ENCODE measurements at regions not wholly inside any gene's neighbourhood (a gene's known extent, or its start where the extent isn't known, plus 50 kb on each side); places are given as distances from the start of the nearest gene placed in this dataset.
"Not testable (repeated sequence)": the region's sequence is repeated elsewhere in the genome, so short reads cannot be mapped to it uniquely, and the experiment has no call there.

DNA sequence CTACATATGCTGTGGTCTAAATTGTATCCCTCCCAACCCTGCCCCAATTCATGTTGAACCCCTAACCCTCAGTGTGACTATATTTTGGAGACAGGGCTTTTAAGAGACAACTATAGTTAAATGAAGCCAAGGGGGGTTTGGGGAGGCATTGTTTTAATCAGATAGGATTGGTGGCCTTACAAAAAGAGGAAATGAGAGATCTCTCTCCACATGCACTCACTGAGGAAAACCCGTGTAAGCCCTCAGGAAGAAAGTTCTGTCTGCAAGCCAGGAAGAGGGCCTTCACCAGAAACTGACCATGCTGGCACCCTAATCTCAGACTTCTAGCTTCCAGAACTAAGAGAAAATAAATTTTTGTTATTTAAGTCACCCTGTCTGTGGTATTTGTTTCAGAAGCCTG lies 276.7 kb downstream of the KIF20B start:
- TF ChIP-seq, protein P1, sequence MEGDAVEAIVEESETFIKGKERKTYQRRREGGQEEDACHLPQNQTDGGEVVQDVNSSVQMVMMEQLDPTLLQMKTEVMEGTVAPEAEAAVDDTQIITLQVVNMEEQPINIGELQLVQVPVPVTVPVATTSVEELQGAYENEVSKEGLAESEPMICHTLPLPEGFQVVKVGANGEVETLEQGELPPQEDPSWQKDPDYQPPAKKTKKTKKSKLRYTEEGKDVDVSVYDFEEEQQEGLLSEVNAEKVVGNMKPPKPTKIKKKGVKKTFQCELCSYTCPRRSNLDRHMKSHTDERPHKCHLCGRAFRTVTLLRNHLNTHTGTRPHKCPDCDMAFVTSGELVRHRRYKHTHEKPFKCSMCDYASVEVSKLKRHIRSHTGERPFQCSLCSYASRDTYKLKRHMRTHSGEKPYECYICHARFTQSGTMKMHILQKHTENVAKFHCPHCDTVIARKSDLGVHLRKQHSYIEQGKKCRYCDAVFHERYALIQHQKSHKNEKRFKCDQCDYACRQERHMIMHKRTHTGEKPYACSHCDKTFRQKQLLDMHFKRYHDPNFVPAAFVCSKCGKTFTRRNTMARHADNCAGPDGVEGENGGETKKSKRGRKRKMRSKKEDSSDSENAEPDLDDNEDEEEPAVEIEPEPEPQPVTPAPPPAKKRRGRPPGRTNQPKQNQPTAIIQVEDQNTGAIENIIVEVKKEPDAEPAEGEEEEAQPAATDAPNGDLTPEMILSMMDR (IDR thresholded peaks at IDR 0.05; ENCODE audit: extremely low read depth, insufficient read depth, missing control alignments) = no peak
- in situ Hi-C loops (cut with MboI; ENCODE audit: low pct_unique_long_range_greater_than_20kb, low sequenced_read_pairs, unreplicated experiment) = no loop called here
- DNase-seq (ENCODE audit: low spot score) = no peak

DNA sequence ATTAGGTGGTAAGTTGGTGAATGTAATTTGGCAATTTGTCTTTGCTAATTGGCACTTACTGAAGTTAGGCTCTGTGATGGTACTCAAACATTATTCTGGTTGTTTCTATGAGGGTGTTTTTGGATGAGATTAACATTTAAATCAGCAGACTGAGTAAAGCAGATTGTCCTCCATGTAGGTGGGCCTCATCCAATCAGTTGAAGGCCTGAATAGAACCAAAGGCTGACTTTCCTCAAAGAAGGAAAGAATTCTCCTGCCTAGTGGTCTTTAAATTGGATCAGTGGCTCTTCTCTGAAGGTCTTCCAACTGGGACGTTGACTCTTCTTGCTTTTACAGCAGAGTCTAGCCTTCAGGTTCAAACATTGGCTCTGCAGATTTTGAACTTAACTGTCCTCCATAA lies 278.3 kb downstream of the KIF20B start:
- in situ Hi-C loops (cut with MboI; ENCODE audit: low pct_unique_long_range_greater_than_20kb, low sequenced_read_pairs, unreplicated experiment) = no loop called here
- TF ChIP-seq, protein P1 (IDR thresholded peaks at IDR 0.05; ENCODE audit: extremely low read depth, insufficient read depth, missing control alignments) = no peak
- no peak for DNase-seq (ENCODE audit: low spot score)

DNA sequence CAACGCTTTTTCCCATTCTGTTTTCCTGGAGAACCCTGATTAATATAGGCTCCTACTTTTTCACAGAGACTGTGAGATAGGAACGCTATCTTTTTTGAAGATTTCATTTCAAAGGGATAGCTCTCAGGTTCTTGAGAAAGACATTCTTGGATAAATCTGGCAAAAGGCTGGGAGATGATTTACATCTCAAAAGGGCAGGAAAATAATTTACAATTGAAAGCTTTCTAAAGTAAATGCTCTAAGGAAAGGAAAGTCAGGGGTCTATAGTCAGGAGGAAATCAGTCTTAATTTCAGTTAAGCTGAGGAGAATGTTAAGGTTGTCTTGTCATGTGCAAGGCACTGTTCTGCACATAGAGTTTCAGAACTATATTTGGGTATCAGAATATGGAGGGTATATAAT lies 278.8 kb downstream of the KIF20B start:
- TF ChIP-seq, protein P1 (IDR thresholded peaks at IDR 0.05; ENCODE audit: extremely low read depth, insufficient read depth, missing control alignments) = no peak
- DNase-seq (ENCODE audit: low spot score) = no peak
- in situ Hi-C loops (cut with MboI; ENCODE audit: low pct_unique_long_range_greater_than_20kb, low sequenced_read_pairs, unreplicated experiment) = no loop called here

DNA sequence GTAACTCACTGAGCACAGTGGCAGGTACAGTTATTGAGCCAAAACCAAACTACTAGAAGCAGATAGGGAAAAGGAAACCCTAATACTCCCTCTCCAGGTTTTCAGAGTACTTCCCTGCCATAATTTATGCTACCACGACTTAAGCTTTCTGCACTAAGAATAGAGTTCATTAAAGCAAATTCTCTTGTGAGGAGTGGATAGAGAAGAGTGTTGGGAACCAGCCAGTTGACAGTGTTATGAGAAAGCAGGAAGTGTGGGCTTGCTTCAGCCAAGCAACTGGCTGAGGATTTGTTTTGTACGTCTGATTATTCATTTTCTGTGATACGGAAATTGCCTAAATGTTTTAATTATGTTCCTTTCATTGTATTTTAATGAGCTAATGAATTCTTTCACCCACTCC lies 280.5 kb downstream of the KIF20B start:
- DNase-seq (ENCODE audit: low spot score) = no peak
- in situ Hi-C loops (cut with MboI; ENCODE audit: low pct_unique_long_range_greater_than_20kb, low sequenced_read_pairs, unreplicated experiment) = no loop called here
- TF ChIP-seq, protein P1 (IDR thresholded peaks at IDR 0.05; ENCODE audit: extremely low read depth, insufficient read depth, missing control alignments) = no peak

DNA sequence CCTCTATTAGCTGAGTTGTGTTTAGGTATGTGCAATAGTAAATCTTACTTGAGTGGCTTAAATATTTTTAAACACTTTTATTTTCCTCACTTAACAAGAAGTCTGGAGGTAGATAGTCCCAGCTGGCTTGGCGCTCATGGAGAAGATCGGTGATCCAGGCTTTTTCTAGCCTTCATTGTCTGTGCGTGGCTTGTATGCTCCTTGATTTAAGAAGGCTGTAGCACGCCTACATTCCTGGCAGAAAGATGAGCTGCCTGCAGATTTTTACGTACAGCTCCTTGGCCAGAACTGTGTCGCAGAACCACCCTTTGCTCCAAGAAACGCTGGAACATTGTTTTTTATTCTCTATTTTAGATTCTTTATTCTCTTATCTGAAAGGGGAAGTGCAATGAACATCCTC lies 284.1 kb downstream of the KIF20B start:
- in situ Hi-C loops (cut with MboI; ENCODE audit: low pct_unique_long_range_greater_than_20kb, low sequenced_read_pairs, unreplicated experiment) = no loop called here
- TF ChIP-seq, protein P1 (IDR thresholded peaks at IDR 0.05; ENCODE audit: extremely low read depth, insufficient read depth, missing control alignments) = no peak
- no peak for DNase-seq (ENCODE audit: low spot score)

DNA sequence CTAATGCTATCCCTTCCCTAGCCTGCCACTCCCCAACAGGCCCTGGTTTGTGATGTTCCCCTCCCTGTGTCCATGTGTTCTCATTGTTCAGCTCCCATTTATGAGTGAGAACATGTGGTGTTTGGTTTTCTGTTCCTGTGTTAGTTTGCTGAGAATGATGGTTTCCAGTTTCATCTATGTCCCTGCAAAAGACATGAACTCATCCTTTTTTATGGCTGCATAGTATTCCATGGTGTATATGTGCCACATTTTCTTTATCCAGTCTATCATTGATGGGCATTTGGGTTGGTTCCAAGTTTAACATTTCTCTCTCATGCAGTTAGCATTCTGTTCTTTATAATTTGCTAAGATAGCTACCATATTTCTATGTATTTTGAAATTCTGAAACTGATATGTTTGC lies 287.0 kb downstream of the KIF20B start:
- in situ Hi-C loops (cut with MboI; ENCODE audit: low pct_unique_long_range_greater_than_20kb, low sequenced_read_pairs, unreplicated experiment); DNase-seq (ENCODE audit: low spot score): not testable (repeated sequence)

DNA sequence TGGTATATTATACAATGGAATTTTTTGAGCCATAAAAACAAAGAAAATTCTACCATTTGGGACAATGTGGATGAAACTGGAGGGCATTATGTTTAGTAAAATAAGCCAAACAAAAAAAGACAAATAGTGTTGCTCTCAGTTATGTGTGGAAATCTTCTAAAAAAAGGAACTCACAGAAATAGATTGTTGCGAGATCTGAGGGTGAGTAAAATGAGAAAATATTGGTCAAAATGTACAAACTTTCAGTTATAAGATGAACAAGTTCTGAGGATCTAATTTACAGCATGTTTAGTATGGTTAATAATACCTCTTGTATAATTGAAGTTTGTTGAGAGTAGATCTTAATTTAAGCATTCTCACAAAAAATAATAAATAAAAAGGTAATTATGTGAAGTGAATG lies 291.2 kb downstream of the KIF20B start:
- TF ChIP-seq, protein P1 (IDR thresholded peaks at IDR 0.05; ENCODE audit: extremely low read depth, insufficient read depth, missing control alignments) = no peak
- DNase-seq (ENCODE audit: low spot score) = no peak
- in situ Hi-C loops (cut with MboI; ENCODE audit: low pct_unique_long_range_greater_than_20kb, low sequenced_read_pairs, unreplicated experiment) = no loop called here
